Stomach (tissue), 4 donors: ENCODE measurements at regions not wholly inside any gene's neighbourhood (a gene's known extent, or its start where the extent isn't known, plus 50 kb on each side); places are given as distances from the start of the nearest gene placed in this dataset.

Source experiments
- CTCF ChIP-seq, 7 experiments: fragments of 450-650 bp in 4 of 7; fragments of 200-600 bp in 3 of 7; sonication (generic) in 3 of 7; IDR thresholded peaks; one replicate each; pipeline ENCODE4 v1.5.1; 2016 to 2019; ENCODE audit warnings: antibody characterized with exemption in 7 of 7, control low read depth in 2 of 7, mild to moderate bottlenecking in 1 of 7
- POLR2A ChIP-seq, 4 donors: fragments of 450-650 bp; IDR thresholded peaks; one replicate each; pipeline ENCODE4 v1.6.1; 2016; ENCODE audit warnings: antibody characterized with exemption in 4 of 4, control low read depth in 2 of 4, mild to moderate bottlenecking in 1 of 4, moderate library complexity in 1 of 4
- POLR2AphosphoS5 ChIP-seq, 3 donors: sonication (generic); formaldehyde crosslinking; IDR thresholded peaks; one replicate each; pipeline ENCODE4 v1.6.1; 2016; ENCODE audit warnings: antibody characterized with exemption in 3 of 3

DNA sequence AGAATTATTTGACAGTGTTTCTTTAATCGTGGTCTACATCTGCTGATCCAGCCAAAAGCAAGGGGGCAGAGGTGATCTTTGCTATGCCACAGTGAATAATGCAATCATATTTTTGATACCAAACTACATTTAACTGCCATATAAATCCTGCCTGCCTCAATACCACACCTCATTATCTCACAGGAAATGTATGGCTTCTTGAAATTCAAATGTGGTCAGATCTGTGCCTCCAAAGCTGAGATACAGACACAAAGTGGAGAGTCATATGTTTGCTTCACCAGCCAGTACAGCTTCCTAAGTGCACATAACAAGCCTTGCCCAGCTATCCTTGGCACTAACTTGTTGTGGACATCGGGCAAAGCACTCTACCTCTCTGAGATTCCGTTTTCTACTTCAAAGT, 250.0 kb upstream of the NFIA start:
- no peak for TF ChIP-seq CTCF (IDR thresholded peaks at IDR 0.05)
- TF ChIP-seq POLR2A (IDR thresholded peaks at IDR 0.05), result no peak
- no peak for TF ChIP-seq POLR2AphosphoS5 (IDR thresholded peaks at IDR 0.05)
